ENCODE measurements at regions not wholly inside any gene's neighbourhood (a gene's known extent, or its start where the extent isn't known, plus 50 kb on each side); places are given as distances from the start of the nearest gene placed in this dataset.

- Mint-ChIP-seq H3K4me3 (no peak overlapping the region), H3K4me1 (ENCODE audit: unreplicated experiment) (peaks cover 19% of the 10 kb centered on the region), H3K27me3 (no peaks in the 10 kb centered on the region), H3K27ac (no peak overlapping the region), H3K9me3 (no peaks in the 10 kb centered on the region), H3K36me3 (no peaks in the 10 kb centered on the region)
- DNase-seq (ENCODE audit: extremely low spot score, unreplicated experiment) = no peak
- no peak for TF ChIP-seq CTCF (conservative IDR thresholded peaks at IDR 0.05)
Measured at GRCh38 chr2:39530411-39530866, 93.4 kb upstream of the MAP4K3 start.

- Mint-ChIP-seq H3K4me1 (ENCODE audit: unreplicated experiment) (peaks cover 24% of the 10 kb centered on the region), H3K27me3 (no peaks in the 10 kb centered on the region), H3K9me3 (no peaks in the 10 kb centered on the region), H3K4me3 (no peak overlapping the region), H3K27ac (no peak overlapping the region), H3K36me3 (no peaks in the 10 kb centered on the region)
- TF ChIP-seq CTCF (conservative IDR thresholded peaks at IDR 0.05) = no peak
- DNase-seq (ENCODE audit: extremely low spot score, unreplicated experiment) = no peak
Measured at GRCh38 chr2:39531220-39531777, 94.2 kb upstream of the MAP4K3 start.

- Mint-ChIP-seq H3K4me3 (no peak overlapping the region), H3K27ac (no peak overlapping the region), H3K4me1 (ENCODE audit: unreplicated experiment) (peaks cover 24% of the 10 kb centered on the region), H3K36me3 (no peaks in the 10 kb centered on the region), H3K27me3 (no peaks in the 10 kb centered on the region), H3K9me3 (no peaks in the 10 kb centered on the region)
- no peak for DNase-seq (ENCODE audit: extremely low spot score, unreplicated experiment)
- no peak for TF ChIP-seq CTCF (conservative IDR thresholded peaks at IDR 0.05)
Measured at GRCh38 chr2:39532933-39533332, 95.8 kb upstream of the MAP4K3 start.

GRCh38 chr2:39534095-39534711, 97.1 kb upstream of the MAP4K3 start:
- no peaks in the 10 kb centered on the region for H3K27me3 Mint-ChIP-seq
- TF ChIP-seq CTCF (conservative IDR thresholded peaks at IDR 0.05) = no peak
- no peaks in the 10 kb centered on the region for H3K9me3 Mint-ChIP-seq
- no peak for DNase-seq (ENCODE audit: extremely low spot score, unreplicated experiment)
- no peaks in the 10 kb centered on the region for H3K36me3 Mint-ChIP-seq
- peak overlapping the region; percentile 4 for H3K4me3 Mint-ChIP-seq
- peak overlapping the region; percentile 44 for H3K27ac Mint-ChIP-seq
- H3K4me1 Mint-ChIP-seq (ENCODE audit: unreplicated experiment) = peaks cover 24% of the 10 kb centered on the region

- no peaks in the 10 kb centered on the region for H3K27me3 Mint-ChIP-seq
- DNase-seq (ENCODE audit: extremely low spot score, unreplicated experiment) = no peak
Measured at GRCh38 chr2:39535636-39536185, 98.6 kb upstream of the MAP4K3 start.

More at GRCh38 chr2:39535636-39536185, 98.6 kb upstream of the MAP4K3 start:
- Mint-ChIP-seq H3K9me3 (no peaks in the 10 kb centered on the region), H3K4me3 (no peak overlapping the region), H3K36me3 (no peaks in the 10 kb centered on the region), H3K4me1 (ENCODE audit: unreplicated experiment) (peaks cover 25% of the 10 kb centered on the region), H3K27ac (peak overlapping the region; percentile 12)
- TF ChIP-seq CTCF (conservative IDR thresholded peaks at IDR 0.05) = no peak
